ENCODE measurements at regions not wholly inside any gene's neighbourhood (a gene's known extent, or its start where the extent isn't known, plus 50 kb on each side); places are given as distances from the start of the nearest gene placed in this dataset.

DNA sequence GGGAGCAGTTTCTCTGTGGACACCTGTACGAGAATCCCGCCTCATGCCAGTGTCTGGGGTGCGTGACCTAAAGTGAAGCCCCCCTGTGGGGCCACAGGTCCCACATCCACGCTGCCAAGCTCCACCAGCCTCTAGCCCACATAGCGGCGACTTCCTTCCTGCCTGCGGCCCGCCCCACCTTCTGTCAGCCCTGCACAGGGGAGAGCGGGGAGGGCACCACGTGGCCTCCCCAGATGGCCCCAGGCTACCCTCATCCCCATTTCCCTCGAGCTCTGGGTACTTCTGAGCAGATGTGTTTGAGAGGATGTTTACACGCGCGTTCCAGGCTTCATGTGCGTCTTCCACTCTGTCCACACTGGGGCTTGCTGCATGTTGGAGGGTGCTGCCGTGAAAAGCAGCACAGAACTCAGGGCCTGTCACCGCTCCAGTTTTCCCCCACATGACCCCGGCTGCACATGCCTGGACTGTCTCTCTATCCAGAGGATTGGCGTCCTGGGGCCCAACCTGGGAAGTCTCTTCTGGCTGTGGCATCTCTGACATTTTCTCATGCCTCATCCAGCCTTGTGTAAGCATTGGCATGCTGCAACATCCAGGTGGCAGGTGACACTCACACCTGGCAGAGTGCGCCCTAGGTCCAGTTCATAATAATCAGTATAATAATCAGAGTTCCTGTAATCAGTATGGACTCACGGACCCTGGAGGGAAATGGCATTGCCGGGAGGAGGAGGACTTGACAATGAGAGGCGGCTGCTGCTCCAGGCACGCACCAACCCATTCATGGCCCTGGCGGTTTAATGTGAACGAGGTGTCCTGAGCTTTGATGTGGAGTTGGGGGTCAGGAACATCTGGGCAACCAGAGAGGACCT, 146.3 kb upstream of the TWIST2 start:
- DNase-seq (ENCODE audit: insufficient read length, low spot score) (no peak), FAIRE-seq (no peak)
- TF ChIP-seq, protein P1, sequence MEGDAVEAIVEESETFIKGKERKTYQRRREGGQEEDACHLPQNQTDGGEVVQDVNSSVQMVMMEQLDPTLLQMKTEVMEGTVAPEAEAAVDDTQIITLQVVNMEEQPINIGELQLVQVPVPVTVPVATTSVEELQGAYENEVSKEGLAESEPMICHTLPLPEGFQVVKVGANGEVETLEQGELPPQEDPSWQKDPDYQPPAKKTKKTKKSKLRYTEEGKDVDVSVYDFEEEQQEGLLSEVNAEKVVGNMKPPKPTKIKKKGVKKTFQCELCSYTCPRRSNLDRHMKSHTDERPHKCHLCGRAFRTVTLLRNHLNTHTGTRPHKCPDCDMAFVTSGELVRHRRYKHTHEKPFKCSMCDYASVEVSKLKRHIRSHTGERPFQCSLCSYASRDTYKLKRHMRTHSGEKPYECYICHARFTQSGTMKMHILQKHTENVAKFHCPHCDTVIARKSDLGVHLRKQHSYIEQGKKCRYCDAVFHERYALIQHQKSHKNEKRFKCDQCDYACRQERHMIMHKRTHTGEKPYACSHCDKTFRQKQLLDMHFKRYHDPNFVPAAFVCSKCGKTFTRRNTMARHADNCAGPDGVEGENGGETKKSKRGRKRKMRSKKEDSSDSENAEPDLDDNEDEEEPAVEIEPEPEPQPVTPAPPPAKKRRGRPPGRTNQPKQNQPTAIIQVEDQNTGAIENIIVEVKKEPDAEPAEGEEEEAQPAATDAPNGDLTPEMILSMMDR (IDR thresholded peaks at IDR 0.05; ENCODE audit: insufficient read depth, missing control alignments), result no peak

DNA sequence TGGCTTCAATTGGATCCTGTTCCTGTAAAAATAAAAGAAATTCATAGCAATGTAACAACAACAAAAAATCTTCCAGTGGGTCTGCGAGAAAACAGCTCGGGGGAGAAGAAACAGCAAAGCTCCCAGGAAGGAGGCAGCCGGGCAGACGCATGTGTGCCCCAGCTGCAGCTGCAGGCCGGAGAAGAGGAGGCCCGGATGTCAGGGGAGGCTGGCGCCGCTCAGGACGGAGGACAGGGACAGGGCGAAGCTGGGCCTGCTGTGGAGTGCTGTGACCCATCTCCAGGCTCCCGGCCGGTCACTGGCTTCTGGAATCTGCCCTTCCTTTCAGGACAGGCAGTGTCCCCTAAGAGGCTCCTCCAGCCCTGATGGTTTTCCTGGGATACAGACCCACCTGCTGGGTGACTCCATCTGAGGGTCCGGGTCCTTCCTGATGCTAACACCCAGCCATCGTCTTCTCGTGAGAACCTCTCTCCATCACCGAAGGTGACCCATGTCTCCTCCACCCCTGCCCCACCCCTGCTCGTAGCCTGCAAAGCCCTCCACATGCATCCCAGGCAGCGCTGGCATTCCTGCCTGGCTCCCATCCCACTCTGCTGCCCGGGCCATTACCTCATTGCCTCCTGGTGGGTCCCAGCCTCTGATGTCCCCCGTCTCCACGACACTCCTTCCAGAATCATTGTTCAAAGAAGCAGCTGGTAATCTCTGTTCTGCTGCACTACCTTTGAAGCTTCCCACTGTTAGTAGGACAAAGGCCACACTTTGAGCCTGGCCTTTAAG, 145.4 kb upstream of the TWIST2 start:
- TF ChIP-seq, protein P1 (IDR thresholded peaks at IDR 0.05; ENCODE audit: insufficient read depth, missing control alignments), result no peak
- DNase-seq (ENCODE audit: insufficient read length, low spot score) (no peak), FAIRE-seq (no peak)

DNA sequence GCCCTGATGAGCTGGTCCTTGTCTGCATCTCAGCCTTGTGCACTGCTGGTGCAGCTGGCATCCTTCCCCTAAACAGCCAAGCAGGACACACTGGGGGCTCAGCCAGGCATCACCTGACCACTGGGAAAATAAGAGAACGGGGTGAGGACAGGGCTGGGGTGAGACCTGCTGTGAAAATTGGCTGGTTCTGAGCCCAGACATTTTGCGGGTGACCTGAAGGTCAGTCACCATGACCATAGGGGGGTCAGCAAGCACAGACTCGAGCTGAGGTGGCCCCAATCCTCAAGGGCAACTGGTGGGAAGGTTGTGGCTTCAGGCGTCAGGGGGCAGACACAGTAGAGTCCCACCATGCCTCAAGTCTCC, 144.9 kb upstream of the TWIST2 start:
- DNase-seq (ENCODE audit: insufficient read length, low spot score), result no peak
- TF ChIP-seq, protein P1 (IDR thresholded peaks at IDR 0.05; ENCODE audit: insufficient read depth, missing control alignments), result no peak
- no peak for FAIRE-seq

DNA sequence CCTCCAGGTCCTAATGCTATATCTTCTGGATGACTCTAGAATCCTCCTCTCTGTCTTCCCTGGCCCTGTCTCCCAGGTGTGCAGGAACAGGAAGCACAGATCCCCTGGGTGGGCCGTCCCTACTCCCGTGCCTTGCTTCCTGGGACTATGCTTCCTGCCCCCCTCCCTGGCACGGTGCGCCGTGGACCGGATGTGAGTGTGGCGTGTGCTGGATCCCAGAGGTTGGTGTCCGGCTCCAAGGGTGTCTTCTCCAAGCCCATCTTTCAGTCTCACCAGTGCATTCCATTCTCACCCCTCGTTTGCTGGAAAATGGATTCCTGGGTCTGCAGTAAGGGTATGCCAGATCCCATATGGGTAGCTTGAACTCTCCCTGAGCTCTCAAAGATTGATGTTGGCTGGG, 144.4 kb upstream of the TWIST2 start:
- no peak for DNase-seq (ENCODE audit: insufficient read length, low spot score)
- no peak for FAIRE-seq
- TF ChIP-seq, protein P1 (IDR thresholded peaks at IDR 0.05; ENCODE audit: insufficient read depth, missing control alignments), result no peak

DNA sequence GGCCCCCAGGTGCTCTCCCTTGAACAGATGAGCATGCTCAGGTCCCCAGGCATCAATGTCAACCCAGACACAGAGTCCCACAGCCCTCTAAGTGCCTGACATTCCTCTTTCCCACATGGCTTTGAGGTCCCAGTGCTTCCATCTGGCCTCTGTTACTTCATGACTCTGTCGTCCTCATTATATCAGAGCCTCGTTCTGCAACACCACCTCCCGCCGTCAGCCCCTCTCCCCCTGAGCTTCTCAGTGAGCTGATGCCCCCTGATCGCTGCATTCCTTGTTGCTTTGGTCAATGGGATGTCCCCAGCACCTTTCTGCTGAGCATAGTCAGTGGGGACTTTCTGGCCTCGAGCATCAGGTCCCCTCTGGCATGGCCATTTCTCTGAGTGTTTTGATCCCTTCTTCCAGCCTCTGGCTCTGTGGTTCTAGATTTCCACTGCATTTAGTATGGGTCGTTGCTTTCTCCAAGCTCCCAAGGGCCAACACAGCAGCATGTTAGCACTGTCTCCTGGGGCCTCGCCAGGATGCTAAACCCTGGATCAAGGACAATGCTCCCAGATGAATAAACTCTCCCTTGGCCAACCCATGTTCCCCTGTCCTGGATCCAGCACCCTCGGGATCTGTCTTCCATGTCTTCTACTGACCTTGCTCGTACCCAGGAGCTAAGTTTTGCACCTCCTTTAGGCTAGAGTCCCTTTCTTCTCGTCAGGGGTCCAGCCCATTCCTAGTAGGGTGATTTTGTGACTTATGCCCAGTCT, 143.2 kb upstream of the TWIST2 start:
- FAIRE-seq, result no peak
- TF ChIP-seq, protein P1 (IDR thresholded peaks at IDR 0.05; ENCODE audit: insufficient read depth, missing control alignments), result no peak
- DNase-seq (ENCODE audit: insufficient read length, low spot score), result no peak

GRCh38 chr2:238706163-238706562, 141.7 kb upstream of the TWIST2 start:
- no peak for DNase-seq (ENCODE audit: insufficient read length, low spot score)
- TF ChIP-seq, protein P1 (IDR thresholded peaks at IDR 0.05; ENCODE audit: insufficient read depth, missing control alignments), result no peak
- no peak for FAIRE-seq
